Sigmoid colon (tissue), 4 donors: ENCODE measurements at regions not wholly inside any gene's neighbourhood (a gene's known extent, or its start where the extent isn't known, plus 50 kb on each side); places are given as distances from the start of the nearest gene placed in this dataset.
"Not testable (repeated sequence)": the region's sequence is repeated elsewhere in the genome, so short reads cannot be mapped to it uniquely, and the experiment has no call there.

ENCODE experiments used
- EP300 ChIP-seq, 4 donors: sonication (generic); formaldehyde crosslinking; IDR thresholded peaks; one replicate each; pipeline ENCODE4 v1.6.1; 2017; ENCODE audit warnings: antibody characterized with exemption in 4 of 4
- POLR2A ChIP-seq, 2 donors: fragments of 450-650 bp; IDR thresholded peaks; one replicate each; pipeline ENCODE4 v1.6.1; 2016; ENCODE audit warnings: antibody characterized with exemption in 2 of 2, mild to moderate bottlenecking in 2 of 2, moderate library complexity in 2 of 2
- POLR2AphosphoS5 ChIP-seq, 4 donors: sonication (generic); formaldehyde crosslinking; IDR thresholded peaks; one replicate each; pipeline ENCODE4 v1.6.1; 2017; ENCODE audit warnings: antibody characterized with exemption in 4 of 4
- TF ChIP-seq, protein P1 (sequence below), 4 experiments: fragments of 450-650 bp in 3 of 4; fragments of 200-600 bp in 1 of 4; IDR thresholded peaks; one replicate each; pipeline ENCODE4 v1.5.1; 2016 to 2019; ENCODE audit warnings: antibody characterized with exemption in 4 of 4, mild to moderate bottlenecking in 3 of 4, moderate library complexity in 2 of 4

- TF ChIP-seq, protein P1, sequence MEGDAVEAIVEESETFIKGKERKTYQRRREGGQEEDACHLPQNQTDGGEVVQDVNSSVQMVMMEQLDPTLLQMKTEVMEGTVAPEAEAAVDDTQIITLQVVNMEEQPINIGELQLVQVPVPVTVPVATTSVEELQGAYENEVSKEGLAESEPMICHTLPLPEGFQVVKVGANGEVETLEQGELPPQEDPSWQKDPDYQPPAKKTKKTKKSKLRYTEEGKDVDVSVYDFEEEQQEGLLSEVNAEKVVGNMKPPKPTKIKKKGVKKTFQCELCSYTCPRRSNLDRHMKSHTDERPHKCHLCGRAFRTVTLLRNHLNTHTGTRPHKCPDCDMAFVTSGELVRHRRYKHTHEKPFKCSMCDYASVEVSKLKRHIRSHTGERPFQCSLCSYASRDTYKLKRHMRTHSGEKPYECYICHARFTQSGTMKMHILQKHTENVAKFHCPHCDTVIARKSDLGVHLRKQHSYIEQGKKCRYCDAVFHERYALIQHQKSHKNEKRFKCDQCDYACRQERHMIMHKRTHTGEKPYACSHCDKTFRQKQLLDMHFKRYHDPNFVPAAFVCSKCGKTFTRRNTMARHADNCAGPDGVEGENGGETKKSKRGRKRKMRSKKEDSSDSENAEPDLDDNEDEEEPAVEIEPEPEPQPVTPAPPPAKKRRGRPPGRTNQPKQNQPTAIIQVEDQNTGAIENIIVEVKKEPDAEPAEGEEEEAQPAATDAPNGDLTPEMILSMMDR (IDR thresholded peaks at IDR 0.05) = not testable (repeated sequence)
- not testable (repeated sequence) for TF ChIP-seq POLR2A, EP300, POLR2AphosphoS5 (IDR thresholded peaks at IDR 0.05)
Observed at GRCh38 chr6:94856999-94857398, 720.3 kb upstream of the MANEA start.
